ENCODE measurements at regions not wholly inside any gene's neighbourhood (a gene's known extent, or its start where the extent isn't known, plus 50 kb on each side); places are given as distances from the start of the nearest gene placed in this dataset.

- no peak for DNase-seq (ENCODE audit: low spot score)
These were observed 181.2 kb upstream of the CIBAR2 start for GRCh38 chr16:85293458-85293857.

GRCh38 chr16:85293904-85294642 is 181.8 kb upstream of the CIBAR2 start:
- no peak for DNase-seq (ENCODE audit: low spot score)

- no peak for DNase-seq (ENCODE audit: low spot score)
These were observed 182.7 kb upstream of the CIBAR2 start for GRCh38 chr16:85294810-85295508.

GRCh38 chr16:85296859-85297660 is 184.8 kb upstream of the CIBAR2 start:
- peak; percentile 79 for DNase-seq (ENCODE audit: low spot score)

GRCh38 chr16:85297881-85298280 is 185.6 kb upstream of the CIBAR2 start:
- no peak for DNase-seq (ENCODE audit: low spot score)

GRCh38 chr16:85300406-85300968 is 188.2 kb upstream of the CIBAR2 start:
- DNase-seq (ENCODE audit: low spot score): no peak

GRCh38 chr16:85301231-85301630 is 189.0 kb upstream of the CIBAR2 start:
- no peak for DNase-seq (ENCODE audit: low spot score)

GRCh38 chr16:85302018-85302847 is 190.0 kb upstream of the CIBAR2 start:
- DNase-seq (ENCODE audit: low spot score): peak; percentile 59

- no peak for DNase-seq (ENCODE audit: low spot score)
These were observed 190.6 kb upstream of the CIBAR2 start for GRCh38 chr16:85302848-85303353.

- peak; percentile 60 for DNase-seq (ENCODE audit: low spot score)
These were observed 191.1 kb upstream of the CIBAR2 start for GRCh38 chr16:85303354-85303883.

- no peak for DNase-seq (ENCODE audit: low spot score)
These were observed 192.1 kb upstream of the CIBAR2 start for GRCh38 chr16:85304337-85304736.

- DNase-seq (ENCODE audit: low spot score): no peak
These were observed 194.0 kb upstream of the CIBAR2 start for GRCh38 chr16:85306071-85306792.

- DNase-seq (ENCODE audit: low spot score): no peak
These were observed 194.7 kb upstream of the CIBAR2 start for GRCh38 chr16:85306793-85307551.

- no peak for DNase-seq (ENCODE audit: low spot score)
These were observed 195.5 kb upstream of the CIBAR2 start for GRCh38 chr16:85307552-85308364.

GRCh38 chr16:85308611-85309540 is 196.6 kb upstream of the CIBAR2 start:
- no peak for DNase-seq (ENCODE audit: low spot score)

- DNase-seq (ENCODE audit: low spot score): peak; percentile 86
These were observed 197.7 kb upstream of the CIBAR2 start for GRCh38 chr16:85309656-85310587.

All from D341Med (cell line).